Breast epithelium (tissue), 4 donors: ENCODE measurements at regions not wholly inside any gene's neighbourhood (a gene's known extent, or its start where the extent isn't known, plus 50 kb on each side); places are given as distances from the start of the nearest gene placed in this dataset.

Source experiments
- DNase-seq, 2 donors: peaks; one replicate each; pipeline ENCODE4 v3.0.0-alpha.2; 2019; ENCODE audit warnings: low spot score in 2 of 2
- H3K27ac ChIP-seq, 2 donors: fragments of 200-600 bp; sonication (generic) in 1 of 2; one replicate each; pipeline ENCODE4 v1.5.1; 2016 to 2019; ENCODE audit warnings: mild to moderate bottlenecking in 1 of 2
- H3K27me3 ChIP-seq, 2 donors: fragments of 200-600 bp; sonication (generic) in 1 of 2; one replicate each; pipeline versions ENCODE4 v1.5.1 to v1.6.0; 2017 to 2019; ENCODE audit warnings: control low read depth in 1 of 2, mild to moderate bottlenecking in 1 of 2
- H3K36me3 ChIP-seq: fragments of 200-600 bp; one replicate; pipeline ENCODE4 v1.5.1; 2019
- H3K4me1 ChIP-seq, 2 donors: fragments of 200-600 bp; sonication (generic); one replicate each; pipeline ENCODE4 v1.5.1; 2016 to 2019; ENCODE audit warnings: control low read depth in 1 of 2
- H3K4me3 ChIP-seq, 3 donors: fragments of 200-600 bp; sonication (generic); 1 replicate in 2 of 3; 2 replicates in 1 of 3; pipeline ENCODE4 v1.5.1; 2016 to 2019; ENCODE audit warnings: mild to moderate bottlenecking in 3 of 3, moderate library complexity in 2 of 3
- H3K9me3 ChIP-seq, 2 donors: fragments of 200-600 bp; sonication (generic) in 1 of 2; one replicate each; pipeline ENCODE4 v1.5.1; 2016 to 2019; ENCODE audit warnings: control low read depth in 1 of 2
- CTCF ChIP-seq, 3 donors: fragments of 450-650 bp; IDR thresholded peaks; one replicate each; pipeline ENCODE4 v1.5.1; 2016 to 2017; ENCODE audit warnings: antibody characterized with exemption in 3 of 3, mild to moderate bottlenecking in 3 of 3, moderate library complexity in 3 of 3
- POLR2A ChIP-seq: fragments of 450-650 bp; IDR thresholded peaks from one replicate; pipeline ENCODE4 v1.6.1; 2016; ENCODE audit warnings: antibody characterized with exemption, mild to moderate bottlenecking, moderate library complexity
- POLR2AphosphoS5 ChIP-seq, 3 donors: sonication (generic); formaldehyde crosslinking; IDR thresholded peaks; one replicate each; pipeline ENCODE4 v1.6.1; 2017; ENCODE audit warnings: antibody characterized with exemption in 3 of 3
- intact Hi-C: fragments of 100-400 bp; cut with DNase I; formaldehyde crosslinking; loops from one replicate; pipeline ENCODE4 v1.15.1; 2023; ENCODE audit warnings: low total_unique reads

- TF ChIP-seq POLR2AphosphoS5 (IDR thresholded peaks at IDR 0.05) (no peak), POLR2A (no peak), CTCF (IDR thresholded peaks at IDR 0.05) (no peak)
- DNase-seq, result no peak
- Histone ChIP-seq H3K9me3 (no peaks in the 10 kb centered on the region), H3K27me3 (no peaks in the 10 kb centered on the region), H3K36me3 (no peaks in the 10 kb centered on the region), H3K4me1 (no peaks in the 10 kb centered on the region), H3K27ac (no peak overlapping the region), H3K4me3 (no peak overlapping the region)
- intact Hi-C loops, result no loop called here
Measured at GRCh38 chr1:198904321-198904720, 265.5 kb downstream of the PTPRC start.

GRCh38 chr1:198906739-198907422 is 268.0 kb downstream of the PTPRC start:
- DNase-seq, result no peak
- TF ChIP-seq POLR2A (no peak), CTCF (IDR thresholded peaks at IDR 0.05) (no peak), POLR2AphosphoS5 (IDR thresholded peaks at IDR 0.05) (no peak)
- no peaks in the 10 kb centered on the region for H3K4me1 ChIP-seq
- no peak overlapping the region for H3K4me3 ChIP-seq
- no peaks in the 10 kb centered on the region for H3K36me3 ChIP-seq
- intact Hi-C loops, result no loop called here
- no peaks in the 10 kb centered on the region for H3K9me3 ChIP-seq
- no peaks in the 10 kb centered on the region for H3K27me3 ChIP-seq
- H3K27ac ChIP-seq, result no peak overlapping the region

GRCh38 chr1:198907423-198907746 is 268.5 kb downstream of the PTPRC start:
- H3K27me3 ChIP-seq, result no peaks in the 10 kb centered on the region
- no peaks in the 10 kb centered on the region for H3K9me3 ChIP-seq
- H3K36me3 ChIP-seq, result no peaks in the 10 kb centered on the region
- H3K27ac ChIP-seq, result no peak overlapping the region
- intact Hi-C loops, result no loop called here
- TF ChIP-seq CTCF (IDR thresholded peaks at IDR 0.05) (peak in 1 of 3 donors; percentile 19), POLR2AphosphoS5 (IDR thresholded peaks at IDR 0.05) (no peak), POLR2A (no peak)
- DNase-seq, result no peak
- no peak overlapping the region for H3K4me3 ChIP-seq
- H3K4me1 ChIP-seq, result no peaks in the 10 kb centered on the region

- intact Hi-C loops, result no loop called here
- Histone ChIP-seq H3K36me3 (no peaks in the 10 kb centered on the region), H3K9me3 (no peaks in the 10 kb centered on the region), H3K27ac (no peak overlapping the region), H3K4me3 (no peak overlapping the region), H3K4me1 (no peaks in the 10 kb centered on the region), H3K27me3 (no peaks in the 10 kb centered on the region)
- no peak for DNase-seq
- no peak for TF ChIP-seq CTCF (IDR thresholded peaks at IDR 0.05)
- TF ChIP-seq POLR2AphosphoS5 (IDR thresholded peaks at IDR 0.05), result no peak
- no peak for TF ChIP-seq POLR2A
Measured at GRCh38 chr1:198908995-198909394, 270.2 kb downstream of the PTPRC start.

GRCh38 chr1:198909973-198910372 is 271.1 kb downstream of the PTPRC start:
- no peak for DNase-seq
- Histone ChIP-seq H3K4me1 (no peaks in the 10 kb centered on the region), H3K4me3 (no peak overlapping the region), H3K27me3 (no peaks in the 10 kb centered on the region), H3K36me3 (no peaks in the 10 kb centered on the region), H3K27ac (no peak overlapping the region), H3K9me3 (no peaks in the 10 kb centered on the region)
- TF ChIP-seq CTCF (IDR thresholded peaks at IDR 0.05), result no peak
- no peak for TF ChIP-seq POLR2AphosphoS5 (IDR thresholded peaks at IDR 0.05)
- no peak for TF ChIP-seq POLR2A
- intact Hi-C loops, result no loop called here
